HepG2 (cell line): ENCODE measurements at regions not wholly inside any gene's neighbourhood (a gene's known extent, or its start where the extent isn't known, plus 50 kb on each side); places are given as distances from the start of the nearest gene placed in this dataset.

Experiments
- ATAC-seq: fragments of 200-7000 bp; cut with Tn5 transposase; 3 replicates; pipeline ENCODE4 v1.9.1; 2020; ENCODE audit warnings: mild to moderate bottlenecking, moderate library complexity
- BruUV-seq: library from RNA; stranded (reverse); fragments of 400-500 nt; replicated peaks from 2 replicates; lab custom pipeline; 2021; lab: Mats Ljungman, UMichigan
- CTCF ChIA-PET: fragments of 300-600 bp; formaldehyde crosslinking; extraction: SDS; loops from one replicate; lab custom pipeline; 2021; ENCODE audit warnings: low total read pairs, inconsistent platforms, low intra/inter-chr PET ratio; lab: Yijun Ruan, JAX
- POLR2A ChIA-PET: fragments of 350-600 bp; sonication (Branson Sonifier 250); formaldehyde crosslinking; loops from one replicate; lab custom pipeline; 2020; ENCODE audit warnings: antibody characterized with exemption, inconsistent platforms; lab: Yijun Ruan, JAX
- DNase-seq: peaks from one replicate; pipeline ENCODE4 v3.0.0-alpha.2; 2015; ENCODE audit warnings: low spot score
- FAIRE-seq: peaks from 3 replicates; lab custom pipeline; 2011; peaks lifted over from hg19 to GRCh38; lab: Jason Lieb, UNC
- H2AFZ ChIP-seq: one replicate; pipeline ENCODE4 v1.6.1; 2011; ENCODE audit warnings: low read length, inconsistent platforms
- H3K27ac ChIP-seq: fragments of 300-600 bp; 3 replicates; pipeline ENCODE4 v1.8.0; 2011; ENCODE audit warnings: mixed run types, mild to moderate bottlenecking, mixed read lengths, low read length, inconsistent platforms; ENCODE audit not compliant: insufficient read depth; ENCODE audit errors: extremely low read length
- H3K27me3 ChIP-seq, 2 experiments: fragments of 200-600 bp in 1 of 2; 2 replicates in 1 of 2; 3 replicates in 1 of 2; pipeline versions ENCODE4 v1.6.0 to v1.8.0; 2011; ENCODE audit warnings: low read length in 2 of 2, mild to moderate bottlenecking in 2 of 2, moderate library complexity in 2 of 2, inconsistent platforms in 1 of 2; ENCODE audit not compliant: insufficient read depth in 2 of 2, control insufficient read depth in 1 of 2
- H3K36me3 ChIP-seq, 2 experiments: fragments of 200-600 bp in 1 of 2; replicated peaks in 1 of 2; 2 replicates in 1 of 2; 3 replicates in 1 of 2; pipeline versions ENCODE4 v1.5.1 to v1.8.0; 2011; ENCODE audit warnings: low read length in 2 of 2, inconsistent platforms in 1 of 2; ENCODE audit not compliant: insufficient read depth in 2 of 2, control insufficient read depth in 1 of 2
- H3K4me1 ChIP-seq: 2 replicates; pipeline ENCODE4 v1.5.1; 2012; ENCODE audit warnings: low read length, inconsistent platforms; ENCODE audit not compliant: insufficient read depth
- H3K4me2 ChIP-seq: 2 replicates; pipeline ENCODE4 v1.6.0; 2011; ENCODE audit warnings: low read depth, low read length, inconsistent platforms
- H3K4me3 ChIP-seq, 3 experiments: fragments of 200-600 bp in 1 of 3; sonication (generic), shearing (Covaris generic) in 1 of 3; replicated peaks in 1 of 3; 2 replicates each; pipeline ENCODE4 v1.5.1; 2011 to 2016; ENCODE audit warnings: low read length in 3 of 3, inconsistent platforms in 2 of 3, low read depth in 2 of 3, mild to moderate bottlenecking in 2 of 3, control low read depth in 1 of 3, mixed read lengths in 1 of 3; ENCODE audit not compliant: insufficient read depth in 1 of 3
- H3K79me2 ChIP-seq: one replicate; pipeline ENCODE4 v1.6.1; 2011; ENCODE audit warnings: low read length, inconsistent platforms; ENCODE audit not compliant: insufficient read depth
- H3K9ac ChIP-seq: 2 replicates; pipeline ENCODE4 v1.6.0; 2011; ENCODE audit warnings: mild to moderate bottlenecking, low read depth, low read length, inconsistent platforms; ENCODE audit not compliant: insufficient read depth
- H3K9me3 ChIP-seq: 2 replicates; pipeline ENCODE4 v1.5.1; 2012; ENCODE audit warnings: mild to moderate bottlenecking, low read length
- H4K20me1 ChIP-seq: 2 replicates; pipeline ENCODE4 v1.6.0; 2011; ENCODE audit warnings: inconsistent platforms, mild to moderate bottlenecking, low read length, moderate library complexity; ENCODE audit not compliant: insufficient read depth
- CBFB ChIP-seq: sonication (generic); formaldehyde crosslinking; IDR thresholded peaks from 2 replicates; pipeline ENCODE4 v1.4.0; 2020; ENCODE audit warnings: missing genetic modification reagents
- HNRNPLL ChIP-seq: fragments of 200-400 bp; formaldehyde crosslinking; IDR thresholded peaks from 2 replicates; pipeline ENCODE4 v1.6.1; 2017; ENCODE audit warnings: mild to moderate bottlenecking, low read depth, low read length; ENCODE audit not compliant: poor library complexity, severe bottlenecking
- RBM22 ChIP-seq: fragments of 200-400 bp; formaldehyde crosslinking; optimal IDR thresholded peaks from 2 replicates; pipeline ENCODE3; 2017; ENCODE audit warnings: mild to moderate bottlenecking, low read length, moderate library complexity
- RFX5 ChIP-seq: IDR thresholded peaks from 2 replicates; pipeline ENCODE4 v1.6.1; 2011; ENCODE audit warnings: low read depth, low read length, improper control_type of control experiment
- RNF2 ChIP-seq: fragments of 450-650 bp; conservative IDR thresholded peaks from 2 replicates; pipeline ENCODE4 v1.6.1; 2016; ENCODE audit warnings: low read depth
- SMAD3 ChIP-seq: sonication (generic); formaldehyde crosslinking; IDR thresholded peaks from 2 replicates; pipeline ENCODE4 v1.4.0; 2020; ENCODE audit warnings: missing genetic modification reagents
- SMYD3 ChIP-seq: sonication (generic); formaldehyde crosslinking; IDR thresholded peaks from 2 replicates; pipeline ENCODE4 v1.8.1; 2023; ENCODE audit warnings: mild to moderate bottlenecking, missing genetic modification reagents
- STAT5B ChIP-seq: sonication (generic); formaldehyde crosslinking; IDR thresholded peaks from 2 replicates; pipeline ENCODE4 v1.4.0; 2020; ENCODE audit warnings: missing genetic modification reagents
- ZIK1 ChIP-seq: sonication (generic); formaldehyde crosslinking; IDR thresholded peaks from 2 replicates; pipeline ENCODE4 v1.5.0; 2020; ENCODE audit warnings: mild to moderate bottlenecking, low read depth, missing genetic modification reagents, borderline replicate concordance
- ZNF317 ChIP-seq: sonication (generic); formaldehyde crosslinking; IDR thresholded peaks from 2 replicates; pipeline ENCODE4 v1.5.0; 2020; ENCODE audit warnings: mild to moderate bottlenecking, missing genetic modification reagents
- ZNF598 ChIP-seq: sonication (generic); formaldehyde crosslinking; IDR thresholded peaks from 2 replicates; pipeline ENCODE4 v1.5.1; 2020; ENCODE audit warnings: mild to moderate bottlenecking, missing genetic modification reagents, borderline replicate concordance
- ZNF614 ChIP-seq: IDR thresholded peaks from 2 replicates; pipeline ENCODE4 v1.6.1; 2018; ENCODE audit warnings: missing biosample characterization, missing genetic modification reagents, inconsistent platforms, borderline replicate concordance
- ZNF737 ChIP-seq: sonication (generic); formaldehyde crosslinking; IDR thresholded peaks from 2 replicates; pipeline ENCODE4 v1.5.0; 2020; ENCODE audit warnings: missing genetic modification reagents, mild to moderate bottlenecking, borderline replicate concordance
- ZSCAN22 ChIP-seq: sonication (generic); formaldehyde crosslinking; IDR thresholded peaks from 2 replicates; pipeline ENCODE4 v1.4.0; 2020; ENCODE audit warnings: mild to moderate bottlenecking, missing genetic modification reagents
- WGBS: methylation state at CpG from one replicate; pipeline ENCODE4 v1.1.6; 2017; ENCODE audit warnings: low lambda C conversion rate; 5-methylcytosine and 5-hydroxymethylcytosine counted together
- in situ Hi-C: cut with HindIII; loops from 2 replicates; pipeline ENCODE4 v1.10.0; 2017; ENCODE audit warnings: low pct_unique_long_range_greater_than_20kb; ENCODE audit not compliant: extremely low pct_ligation_motif_present
- intact Hi-C: fragments of 100-400 bp; cut with micrococcal nuclease; formaldehyde crosslinking; loops from one replicate; pipeline ENCODE4 v1.10.0; 2022; ENCODE audit not compliant: unreplicated experiment
- TF ChIP-seq, protein P1 (sequence below): sonication (generic); formaldehyde crosslinking; IDR thresholded peaks from 2 replicates; pipeline ENCODE4 v1.5.0; 2020; ENCODE audit warnings: missing genetic modification reagents
- TF ChIP-seq, protein P2 (sequence below): sonication (generic); formaldehyde crosslinking; IDR thresholded peaks from 2 replicates; pipeline ENCODE4 v1.5.1; 2020; ENCODE audit warnings: missing genetic modification reagents, mild to moderate bottlenecking, borderline replicate concordance
- TF ChIP-seq, protein P3 (sequence below): sonication (generic); formaldehyde crosslinking; IDR thresholded peaks from 2 replicates; pipeline ENCODE4 v1.5.0; 2020; ENCODE audit warnings: missing genetic modification reagents

DNA sequence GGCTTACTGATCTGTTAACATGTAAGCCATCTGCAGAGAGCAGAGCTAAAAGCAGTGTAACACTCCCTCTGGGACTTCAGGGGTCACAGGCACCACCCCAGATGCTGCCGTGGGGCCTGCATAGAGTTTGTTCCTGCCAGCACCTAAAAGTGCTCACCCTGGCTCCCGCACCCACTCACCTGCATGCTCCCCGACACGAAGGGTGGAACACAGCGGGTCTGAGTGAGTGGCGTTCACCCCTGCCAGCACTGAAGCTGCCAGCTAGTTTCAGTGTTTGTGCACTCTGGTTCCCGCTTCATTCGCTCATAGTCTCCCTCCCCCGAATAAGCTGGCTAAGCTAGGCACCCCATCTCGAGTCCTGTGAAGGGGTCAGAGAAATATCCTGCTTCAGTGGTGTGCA is 1681.0 kb downstream of the NCAM2 start:
- in situ Hi-C loops, result no loop called here
- POLR2A ChIA-PET, result no interaction called here
- H3K4me1 ChIP-seq, result no peaks in the 10 kb centered on the region
- FAIRE-seq (no peak), DNase-seq (no peak), ATAC-seq (no peak)
- H2AFZ ChIP-seq, result no peak overlapping the region
- H3K36me3 ChIP-seq, result no peaks in the 10 kb centered on the region
- no peak overlapping the region for H3K27ac ChIP-seq
- peaks cover 88% of the 10 kb centered on the region for H3K9me3 ChIP-seq
- CTCF ChIA-PET, result no interaction called here
- no peaks in the 10 kb centered on the region for H3K27me3 ChIP-seq
- 33% methylated on average over 4 of the region's 10 CpGs for WGBS
- H3K4me3 ChIP-seq, result no peak overlapping the region
- H3K79me2 ChIP-seq, result no peaks in the 10 kb centered on the region
- H3K9ac ChIP-seq, result no peak overlapping the region
- no peak overlapping the region for H3K4me2 ChIP-seq
- intact Hi-C loops, result no loop called here
- no TSS peak for BruUV-seq
- no peak for TF ChIP-seq HNRNPLL
- H4K20me1 ChIP-seq, result no peaks in the 10 kb centered on the region

DNA sequence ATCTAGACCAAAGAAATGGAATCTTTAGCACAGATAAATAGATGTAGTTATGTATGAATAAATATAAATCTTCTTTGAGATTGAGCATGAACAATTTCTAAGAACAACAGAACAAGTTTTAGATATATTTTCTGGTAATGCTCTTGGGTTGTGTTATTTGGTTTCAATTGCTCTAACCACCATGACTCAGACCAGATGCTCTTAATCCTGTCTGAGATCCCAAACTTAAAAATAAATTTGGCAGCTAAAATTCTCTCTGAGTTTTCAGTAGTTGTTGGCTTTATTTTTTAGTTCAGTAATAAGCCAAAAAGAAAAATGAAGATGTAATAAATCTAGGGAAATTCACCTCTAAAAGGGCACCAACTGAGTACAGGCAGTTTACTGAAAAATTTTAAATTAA is 1693.4 kb downstream of the NCAM2 start:
- Histone ChIP-seq H3K27me3 (no peaks in the 10 kb centered on the region), H4K20me1 (no peaks in the 10 kb centered on the region), H3K36me3 (no peaks in the 10 kb centered on the region), H3K4me1 (no peaks in the 10 kb centered on the region), H2AFZ (no peak overlapping the region), H3K9ac (no peak overlapping the region), H3K79me2 (no peaks in the 10 kb centered on the region), H3K9me3 (peaks cover 86% of the 10 kb centered on the region), H3K4me2 (no peak overlapping the region), H3K4me3 (no peak overlapping the region), H3K27ac (no peak overlapping the region)
- DNase-seq (no peak), ATAC-seq (no peak), FAIRE-seq (no peak)
- POLR2A ChIA-PET, result no interaction called here
- no TSS peak for BruUV-seq
- in situ Hi-C loops (no loop called here), intact Hi-C loops (no loop called here)
- CTCF ChIA-PET, result no interaction called here
- TF ChIP-seq STAT5B, result no peak
- TF ChIP-seq, protein P1, sequence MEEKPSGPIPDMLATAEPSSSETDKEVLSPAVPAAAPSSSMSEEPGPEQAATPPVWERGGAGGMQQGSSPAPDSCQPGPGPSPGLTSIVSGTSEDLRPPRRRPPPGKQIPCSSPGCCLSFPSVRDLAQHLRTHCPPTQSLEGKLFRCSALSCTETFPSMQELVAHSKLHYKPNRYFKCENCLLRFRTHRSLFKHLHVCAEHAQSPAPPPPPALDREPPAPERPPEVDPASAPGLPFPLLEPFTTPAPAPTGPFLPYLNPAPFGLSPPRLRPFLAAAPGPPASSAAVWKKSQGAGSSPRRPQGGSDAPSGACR (CRISPR knock-in tag), result no peak
- TF ChIP-seq RNF2, result no peak
- TF ChIP-seq ZNF614 (CRISPR knock-in tag), result no peak
- no peak for TF ChIP-seq RFX5
- no peak for TF ChIP-seq ZIK1 (CRISPR knock-in tag)
- no peak for TF ChIP-seq ZSCAN22 (CRISPR knock-in tag)
- TF ChIP-seq, protein P2, sequence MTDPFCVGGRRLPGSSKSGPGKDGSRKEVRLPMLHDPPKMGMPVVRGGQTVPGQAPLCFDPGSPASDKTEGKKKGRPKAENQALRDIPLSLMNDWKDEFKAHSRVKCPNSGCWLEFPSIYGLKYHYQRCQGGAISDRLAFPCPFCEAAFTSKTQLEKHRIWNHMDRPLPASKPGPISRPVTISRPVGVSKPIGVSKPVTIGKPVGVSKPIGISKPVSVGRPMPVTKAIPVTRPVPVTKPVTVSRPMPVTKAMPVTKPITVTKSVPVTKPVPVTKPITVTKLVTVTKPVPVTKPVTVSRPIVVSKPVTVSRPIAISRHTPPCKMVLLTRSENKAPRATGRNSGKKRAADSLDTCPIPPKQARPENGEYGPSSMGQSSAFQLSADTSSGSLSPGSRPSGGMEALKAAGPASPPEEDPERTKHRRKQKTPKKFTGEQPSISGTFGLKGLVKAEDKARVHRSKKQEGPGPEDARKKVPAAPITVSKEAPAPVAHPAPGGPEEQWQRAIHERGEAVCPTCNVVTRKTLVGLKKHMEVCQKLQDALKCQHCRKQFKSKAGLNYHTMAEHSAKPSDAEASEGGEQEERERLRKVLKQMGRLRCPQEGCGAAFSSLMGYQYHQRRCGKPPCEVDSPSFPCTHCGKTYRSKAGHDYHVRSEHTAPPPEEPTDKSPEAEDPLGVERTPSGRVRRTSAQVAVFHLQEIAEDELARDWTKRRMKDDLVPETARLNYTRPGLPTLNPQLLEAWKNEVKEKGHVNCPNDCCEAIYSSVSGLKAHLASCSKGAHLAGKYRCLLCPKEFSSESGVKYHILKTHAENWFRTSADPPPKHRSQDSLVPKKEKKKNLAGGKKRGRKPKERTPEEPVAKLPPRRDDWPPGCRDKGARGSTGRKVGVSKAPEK, result no peak
- TF ChIP-seq, protein P3, sequence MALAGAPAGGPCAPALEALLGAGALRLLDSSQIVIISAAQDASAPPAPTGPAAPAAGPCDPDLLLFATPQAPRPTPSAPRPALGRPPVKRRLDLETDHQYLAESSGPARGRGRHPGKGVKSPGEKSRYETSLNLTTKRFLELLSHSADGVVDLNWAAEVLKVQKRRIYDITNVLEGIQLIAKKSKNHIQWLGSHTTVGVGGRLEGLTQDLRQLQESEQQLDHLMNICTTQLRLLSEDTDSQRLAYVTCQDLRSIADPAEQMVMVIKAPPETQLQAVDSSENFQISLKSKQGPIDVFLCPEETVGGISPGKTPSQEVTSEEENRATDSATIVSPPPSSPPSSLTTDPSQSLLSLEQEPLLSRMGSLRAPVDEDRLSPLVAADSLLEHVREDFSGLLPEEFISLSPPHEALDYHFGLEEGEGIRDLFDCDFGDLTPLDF (CRISPR knock-in tag), result no peak
- TF ChIP-seq CBFB (CRISPR knock-in tag), result no peak
- TF ChIP-seq ZNF598 (CRISPR knock-in tag), result no peak
- no peak for TF ChIP-seq RBM22
- TF ChIP-seq SMAD3 (CRISPR knock-in tag), result no peak
- no peak for TF ChIP-seq ZNF737 (CRISPR knock-in tag)
- TF ChIP-seq SMYD3 (CRISPR knock-in tag), result no peak
- no peak for TF ChIP-seq ZNF317 (CRISPR knock-in tag)
